IMR-90 (cell line): ENCODE measurements at regions not wholly inside any gene's neighbourhood (a gene's known extent, or its start where the extent isn't known, plus 50 kb on each side); places are given as distances from the start of the nearest gene placed in this dataset.

Source experiments
- ATAC-seq: fragments of 200-7000 bp; cut with Tn5 transposase; 2 replicates; pipeline ENCODE4 v1.9.1; 2020; ENCODE audit warnings: low read depth, mild to moderate bottlenecking, moderate library complexity
- BruUV-seq: library from RNA; stranded (reverse); fragments of 400-500 nt; replicated peaks from 2 replicates; lab custom pipeline; 2021; lab: Mats Ljungman, UMichigan
- CTCF ChIA-PET: fragments of 300-600 bp; formaldehyde crosslinking; extraction: SDS; loops from one replicate; lab custom pipeline; 2021; ENCODE audit warnings: antibody characterized with exemption; lab: Yijun Ruan, JAX
- POLR2A ChIA-PET: fragments of 300-600 bp; sonication (Branson Sonifier 250); formaldehyde crosslinking; loops from one replicate; lab custom pipeline; 2022; ENCODE audit warnings: antibody characterized with exemption; ENCODE audit not compliant: unreplicated experiment; lab: Charles Lee
- DNase-seq: peaks from one replicate; pipeline ENCODE4 v3.0.0; 2013
- H2AFZ ChIP-seq: replicated peaks from 2 replicates; pipeline ENCODE3; 2013; ENCODE audit warnings: low read length, mild to moderate bottlenecking; ENCODE audit not compliant: poor library complexity
- H2AK5ac ChIP-seq: 2 replicates; pipeline ENCODE4 v1.6.1; 2013; ENCODE audit warnings: low read depth, low read length, inconsistent platforms
- H2AK9ac ChIP-seq: replicated peaks from 2 replicates; pipeline ENCODE3; 2013; ENCODE audit warnings: mild to moderate bottlenecking, low read depth, low read length, moderate library complexity; ENCODE audit not compliant: poor library complexity
- H2BK120ac ChIP-seq: 2 replicates; pipeline ENCODE4 v1.6.1; 2013; ENCODE audit warnings: low read depth, low read length, inconsistent platforms
- H2BK15ac ChIP-seq: 3 replicates; pipeline ENCODE4 v1.6.1; 2013; ENCODE audit warnings: low read depth, low read length, inconsistent platforms
- H2BK20ac ChIP-seq: 2 replicates; pipeline ENCODE4 v1.6.1; 2013; ENCODE audit warnings: low read depth, mild to moderate bottlenecking, inconsistent platforms, low read length, moderate library complexity
- H2BK5ac ChIP-seq: 2 replicates; pipeline ENCODE4 v1.6.1; 2013; ENCODE audit warnings: mild to moderate bottlenecking, low read depth, low read length, inconsistent platforms; ENCODE audit not compliant: poor library complexity, severe bottlenecking
- H3K14ac ChIP-seq: replicated peaks from 2 replicates; pipeline ENCODE4 v1.6.1; 2013; ENCODE audit warnings: low read depth, low read length, inconsistent platforms
- H3K18ac ChIP-seq: 2 replicates; pipeline ENCODE4 v1.6.1; 2013; ENCODE audit warnings: low read depth, low read length, control low read depth
- H3K23ac ChIP-seq: 2 replicates; pipeline ENCODE4 v1.6.1; 2013; ENCODE audit warnings: low read depth, low read length, inconsistent platforms
- H3K27ac ChIP-seq: 2 replicates; pipeline ENCODE4 v1.5.1; 2013; ENCODE audit warnings: mild to moderate bottlenecking, control low read depth, low read length; ENCODE audit not compliant: insufficient read depth
- H3K27me3 ChIP-seq: 2 replicates; pipeline ENCODE4 v1.6.1; 2013; ENCODE audit warnings: low read length; ENCODE audit not compliant: control insufficient read depth, insufficient read depth
- H3K36me3 ChIP-seq: 2 replicates; pipeline ENCODE4 v1.6.1; 2013; ENCODE audit warnings: low read length, mixed read lengths; ENCODE audit not compliant: control insufficient read depth, insufficient read depth
- H3K4ac ChIP-seq: 2 replicates; pipeline ENCODE4 v1.6.1; 2013; ENCODE audit warnings: low read depth, low read length, inconsistent platforms
- H3K4me1 ChIP-seq: 2 replicates; pipeline ENCODE4 v1.6.1; 2013; ENCODE audit warnings: low read length, mixed read lengths; ENCODE audit not compliant: control insufficient read depth, insufficient read depth
- H3K4me2 ChIP-seq: 2 replicates; pipeline ENCODE4 v1.6.1; 2013; ENCODE audit warnings: low read depth, mild to moderate bottlenecking, control low read depth, low read length, moderate library complexity
- H3K4me3 ChIP-seq: 2 replicates; pipeline ENCODE4 v1.5.1; 2013; ENCODE audit warnings: low read depth, mild to moderate bottlenecking, control low read depth, low read length, moderate library complexity; ENCODE audit not compliant: insufficient read depth
- H3K56ac ChIP-seq: 2 replicates; pipeline ENCODE4 v1.6.1; 2013; ENCODE audit warnings: low read length, inconsistent platforms; ENCODE audit not compliant: insufficient read depth; ENCODE audit errors: extremely low read depth
- H3K79me1 ChIP-seq, 2 experiments: 2 replicates each; pipeline ENCODE4 v1.6.1; 2013; ENCODE audit warnings: low read length in 2 of 2, inconsistent platforms in 1 of 2, low read depth in 1 of 2
- H3K9ac ChIP-seq: 2 replicates; pipeline ENCODE4 v1.6.1; 2013; ENCODE audit warnings: low read depth, low read length, control low read depth
- H3K9me1 ChIP-seq: 2 replicates; pipeline ENCODE4 v1.6.1; 2013; ENCODE audit warnings: low read length, inconsistent platforms; ENCODE audit not compliant: insufficient read depth
- H3K9me3 ChIP-seq: 2 replicates; pipeline ENCODE4 v1.6.1; 2013; ENCODE audit warnings: low read length; ENCODE audit not compliant: control insufficient read depth, insufficient read depth
- H4K20me1 ChIP-seq: 2 replicates; pipeline ENCODE4 v1.6.1; 2013; ENCODE audit warnings: low read length, inconsistent platforms; ENCODE audit not compliant: insufficient read depth
- H4K5ac ChIP-seq: 2 replicates; pipeline ENCODE4 v1.6.1; 2013; ENCODE audit warnings: mild to moderate bottlenecking, low read depth, low read length, control low read depth
- H4K8ac ChIP-seq, 2 experiments: 2 replicates each; pipeline ENCODE4 v1.6.1; 2013; ENCODE audit warnings: low read depth in 2 of 2, low read length in 2 of 2, control low read depth in 1 of 2, inconsistent platforms in 1 of 2
- H4K91ac ChIP-seq: 2 replicates; pipeline ENCODE4 v1.6.1; 2013; ENCODE audit warnings: low read depth, low read length, inconsistent platforms; ENCODE audit not compliant: insufficient read depth
- CEBPB ChIP-seq: IDR thresholded peaks from 2 replicates; pipeline ENCODE4 v1.6.1; 2012; ENCODE audit warnings: low read depth, low read length, improper control_type of control experiment
- ELK1 ChIP-seq: fragments of 150-350 bp; IDR thresholded peaks from 2 replicates; pipeline ENCODE4 v1.6.1; 2016; ENCODE audit warnings: low read depth, mild to moderate bottlenecking, low read length, moderate library complexity, borderline replicate concordance
- FOS ChIP-seq: fragments of 150-350 bp; IDR thresholded peaks from 2 replicates; pipeline ENCODE4 v1.6.1; 2016; ENCODE audit warnings: low read depth, low read length
- MAFK ChIP-seq: IDR thresholded peaks from 2 replicates; pipeline ENCODE4 v1.6.1; 2012; ENCODE audit warnings: low read depth, low read length, improper control_type of control experiment
- POLR2A ChIP-seq: IDR thresholded peaks from 2 replicates; pipeline ENCODE4 v1.6.1; 2012; ENCODE audit warnings: mild to moderate bottlenecking, low read depth, low read length
- RAD21 ChIP-seq: IDR thresholded peaks from 2 replicates; pipeline ENCODE4 v1.6.1; 2012; ENCODE audit warnings: low read length, improper control_type of control experiment
- WGBS, 2 experiments: methylation state at CpG; one replicate each; pipeline versions ENCODE4 v1.1.5 to v1.1.7; 2013; ENCODE audit warnings: missing lambda C conversion rate in 2 of 2; ENCODE audit not compliant: insufficient read length in 1 of 2; ENCODE audit errors: extremely low coverage in 2 of 2; 5-methylcytosine and 5-hydroxymethylcytosine counted together
- dilution Hi-C: fragments of 300-500 bp; cut with HindIII; formaldehyde crosslinking; loops from one replicate; pipeline ENCODE4 v1.14.3; 2018; ENCODE audit warnings: low sequenced_read_pairs; ENCODE audit not compliant: unreplicated experiment
- in situ Hi-C: fragments of 300-500 bp; cut with MboI; formaldehyde crosslinking; loops from 3 replicates; pipeline ENCODE4 v1.14.3; 2019; ENCODE audit warnings: low sequenced_read_pairs, inconsistent platforms, mixed read lengths
- intact Hi-C: fragments of 100-400 bp; cut with micrococcal nuclease; formaldehyde crosslinking; loops from 2 replicates; pipeline ENCODE4 v1.10.0; 2022

GRCh38 chr4:101584306-101584705, 206.2 kb upstream of the BANK1 start:
- dilution Hi-C loops (no loop called here), in situ Hi-C loops (no loop called here), intact Hi-C loops (no loop called here)
- Histone ChIP-seq H4K20me1 (no peaks in the 10 kb centered on the region), H2AK5ac (no peak overlapping the region), H3K27me3 (no peaks in the 10 kb centered on the region), H3K9me3 (peaks cover 2% of the 10 kb centered on the region), H3K4ac (no peak overlapping the region), H4K91ac (no peak overlapping the region), H3K14ac (no peak overlapping the region), H3K4me1 (no peaks in the 10 kb centered on the region), H3K9ac (no peak overlapping the region), H2BK15ac (no peak overlapping the region), H2BK20ac (no peak overlapping the region), H2AK9ac (no peak overlapping the region), H2BK5ac (no peak overlapping the region), H4K5ac (no peak overlapping the region), H3K56ac (no peak overlapping the region), H3K18ac (no peak overlapping the region), H3K36me3 (no peaks in the 10 kb centered on the region), H2AFZ (no peak overlapping the region), H3K27ac (no peak overlapping the region), H3K79me1 (no peaks in the 10 kb centered on the region), H3K23ac (no peak overlapping the region), H2BK120ac (no peak overlapping the region), H3K4me3 (no peak overlapping the region), H4K8ac (no peak overlapping the region), H3K4me2 (no peak overlapping the region), H3K9me1 (no peaks in the 10 kb centered on the region)
- BruUV-seq: no TSS peak
- no CpG with 5 or more reads among the region's 2 CpGs for WGBS, 2 experiments
- no peak for ATAC-seq
- ChIA-PET CTCF (no interaction called here), POLR2A (no interaction called here)
- DNase-seq: no peak
- TF ChIP-seq RAD21: no peak
- TF ChIP-seq CEBPB: no peak
- no peak for TF ChIP-seq FOS
- TF ChIP-seq POLR2A: no peak
- no peak for TF ChIP-seq ELK1
- no peak for TF ChIP-seq MAFK
